NCI-H526 treated with DMSO at 0.1 percent for 48 hours (cell line): ENCODE measurements at regions not wholly inside any gene's neighbourhood (a gene's known extent, or its start where the extent isn't known, plus 50 kb on each side); places are given as distances from the start of the nearest gene placed in this dataset.
"Not testable (repeated sequence)": the region's sequence is repeated elsewhere in the genome, so short reads cannot be mapped to it uniquely, and the experiment has no call there.

Source experiments
- DNase-seq: peaks from one replicate; lab custom pipeline; 2025; lab: John Stamatoyannopoulos, UW

DNA sequence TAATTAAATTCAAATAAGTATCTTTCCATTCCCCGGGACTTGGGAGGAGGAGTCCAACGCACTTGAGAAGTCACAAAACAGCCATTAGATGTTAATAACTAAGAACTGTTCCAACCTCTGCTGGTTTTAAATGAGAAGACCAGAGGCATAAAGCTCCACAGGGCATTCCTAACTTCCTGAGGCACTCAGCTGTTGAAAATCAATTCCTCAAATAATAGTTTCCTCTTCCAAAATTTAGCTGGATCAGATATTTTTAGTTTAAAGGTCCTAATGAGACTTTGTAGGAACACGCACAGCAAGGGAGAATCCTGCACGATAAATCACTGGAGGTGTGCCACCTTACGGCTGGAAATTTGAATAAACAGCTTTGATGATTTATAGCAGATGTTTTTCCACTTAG is 504.3 kb upstream of the ZFP42 start:
- no peak for DNase-seq

DNA sequence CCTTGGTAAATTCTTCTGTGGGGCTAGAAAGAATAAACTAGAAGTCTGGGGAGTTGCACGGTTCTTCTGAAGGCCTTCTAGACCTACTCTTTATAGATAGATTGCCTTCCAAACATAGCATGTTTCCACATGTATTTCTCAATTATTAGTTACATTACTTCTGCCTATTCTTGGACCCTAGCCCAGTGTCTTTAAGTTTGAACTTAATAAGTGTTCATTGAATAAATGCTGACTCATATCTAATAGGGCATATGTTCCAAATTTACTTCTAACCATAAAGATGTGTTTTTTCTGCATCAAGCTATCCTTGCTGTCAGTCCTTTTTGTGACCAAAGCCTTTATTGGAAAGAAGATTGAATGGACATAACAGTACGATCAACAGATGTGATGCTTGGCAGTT is 503.6 kb upstream of the ZFP42 start:
- DNase-seq: no peak

DNA sequence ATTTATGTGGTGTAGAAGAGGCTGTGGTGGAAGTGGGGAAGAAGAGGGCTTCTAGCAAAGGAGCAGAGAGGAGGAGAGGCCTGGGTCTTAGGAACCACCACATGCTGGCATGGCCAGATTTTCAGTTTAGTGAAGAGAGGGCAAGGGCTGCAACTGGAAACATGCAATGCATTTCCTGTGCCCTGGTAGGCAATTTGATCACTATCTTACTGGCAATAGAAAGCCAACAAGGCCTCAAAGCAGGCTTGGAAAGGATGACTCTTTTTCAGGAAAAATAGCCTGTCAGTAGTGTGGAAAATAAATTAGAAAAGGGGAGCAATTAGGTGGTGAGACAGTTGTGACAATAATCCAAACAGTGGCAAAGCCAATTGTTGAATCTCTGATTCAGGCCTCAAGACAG is 501.9 kb upstream of the ZFP42 start:
- no peak for DNase-seq

DNA sequence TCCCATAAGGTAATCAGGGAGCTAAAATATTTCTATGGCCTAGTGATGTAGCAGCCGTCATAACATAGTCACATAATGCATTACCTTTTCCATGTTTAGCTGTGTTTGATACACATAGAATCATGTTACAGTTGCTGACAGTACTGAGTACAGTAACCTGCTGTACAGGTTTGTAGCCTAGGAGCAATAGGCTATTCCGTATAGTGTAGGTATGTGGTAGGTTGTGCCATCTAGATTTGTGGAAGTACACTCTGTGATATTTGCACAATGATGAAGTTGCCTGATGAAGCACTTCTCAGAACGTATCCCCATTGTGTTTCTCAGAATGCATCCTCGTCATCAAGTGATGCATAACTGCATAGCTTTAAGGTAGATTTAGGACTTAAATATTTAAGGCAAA is 495.6 kb upstream of the ZFP42 start:
- no peak for DNase-seq

DNA sequence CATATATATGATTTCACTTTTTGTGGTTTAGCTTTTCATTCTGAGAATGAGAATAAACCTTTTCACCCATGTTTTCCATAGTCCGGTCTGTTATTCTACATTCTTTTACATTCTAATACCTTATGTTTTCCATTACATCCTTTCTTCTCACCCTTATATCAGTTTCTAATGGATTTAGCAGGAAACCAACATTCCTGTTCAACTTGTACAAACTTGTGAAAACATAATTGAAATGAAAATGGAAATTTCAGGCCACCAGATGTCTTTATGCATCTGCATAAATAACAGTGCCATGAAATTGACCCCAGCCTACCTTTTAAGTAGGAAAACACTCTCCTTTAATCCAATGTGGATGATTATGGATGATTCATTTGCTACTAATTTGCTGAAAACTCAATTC is 494.8 kb upstream of the ZFP42 start:
- DNase-seq: no peak

DNA sequence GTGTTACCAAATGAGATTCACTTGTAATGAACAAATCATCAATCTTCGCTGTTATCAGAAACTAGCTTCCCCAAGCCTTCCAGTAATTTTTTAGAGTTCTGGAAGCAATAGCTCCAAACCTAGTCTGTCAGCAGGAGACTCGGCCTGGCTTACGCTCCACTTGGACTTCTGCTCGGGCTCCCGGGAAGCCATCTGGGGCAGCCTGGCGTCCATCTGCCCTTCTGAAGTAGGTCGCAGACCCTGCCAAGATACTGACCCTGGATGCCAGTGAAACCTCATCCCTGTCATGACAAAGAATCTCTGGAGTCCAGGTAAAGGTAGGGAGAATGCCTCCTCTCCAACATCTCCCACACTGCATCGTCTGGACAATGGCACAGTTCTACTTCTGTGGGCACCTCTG is 493.8 kb upstream of the ZFP42 start:
- no peak for DNase-seq

DNA sequence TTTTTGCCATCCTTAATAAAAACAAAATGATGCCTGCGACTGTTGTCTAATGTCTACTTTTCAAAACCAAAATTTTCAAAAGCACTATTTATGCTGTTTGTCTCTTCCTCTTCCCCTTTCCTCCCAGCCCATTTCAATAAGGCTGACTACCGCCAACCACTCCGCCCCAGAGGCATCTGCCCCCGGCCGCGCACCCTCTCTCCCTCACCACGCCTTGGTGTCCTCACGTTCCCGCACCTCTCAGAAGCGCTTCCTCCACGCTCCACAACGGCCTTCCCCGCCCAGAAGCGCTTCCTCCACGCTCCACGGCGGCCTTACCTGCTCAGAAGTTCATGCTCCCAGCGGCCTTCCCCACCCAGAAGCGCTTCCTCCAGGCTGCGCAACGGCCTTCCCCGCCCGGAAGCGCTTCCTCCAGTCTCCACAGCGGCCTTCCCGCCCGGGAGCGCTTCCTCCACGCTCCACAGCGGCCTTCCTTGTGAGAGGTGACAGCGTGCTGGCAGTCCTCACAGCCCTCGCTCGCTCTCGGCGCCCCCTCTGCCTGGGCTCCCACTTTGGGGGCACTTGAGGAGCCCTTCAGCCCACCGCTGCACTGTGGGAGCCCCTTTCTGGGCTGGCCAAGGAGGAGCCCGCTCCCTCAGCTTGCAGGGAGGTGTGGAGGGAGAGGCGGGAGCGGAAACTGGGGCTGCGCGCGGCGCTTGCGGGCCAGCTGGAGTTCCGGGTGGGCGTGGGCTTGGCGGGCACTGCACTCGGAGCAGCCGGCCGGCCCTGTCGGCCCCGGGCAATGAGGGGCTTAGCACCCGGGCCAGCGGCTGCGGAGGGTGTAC is 490.4 kb upstream of the ZFP42 start:
- DNase-seq: no peak

DNA sequence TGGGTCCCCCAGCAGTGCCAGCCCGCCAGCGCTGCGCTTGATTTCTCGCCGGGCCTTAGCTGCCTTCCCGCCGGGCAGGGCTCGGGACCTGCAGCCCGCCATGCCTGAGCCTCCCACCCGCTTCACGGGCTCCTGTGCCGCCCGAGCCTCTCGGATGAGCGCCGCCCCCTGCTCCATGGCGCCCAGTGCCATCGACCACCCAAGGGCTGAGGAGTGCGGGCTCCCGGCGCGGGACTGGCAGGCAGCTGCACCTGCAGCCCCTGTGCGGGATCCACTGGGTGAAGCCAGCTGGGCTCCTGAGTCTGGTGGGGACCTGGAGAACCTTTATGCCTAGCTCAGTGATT is 489.8 kb upstream of the ZFP42 start:
- not testable (repeated sequence) for DNase-seq

DNA sequence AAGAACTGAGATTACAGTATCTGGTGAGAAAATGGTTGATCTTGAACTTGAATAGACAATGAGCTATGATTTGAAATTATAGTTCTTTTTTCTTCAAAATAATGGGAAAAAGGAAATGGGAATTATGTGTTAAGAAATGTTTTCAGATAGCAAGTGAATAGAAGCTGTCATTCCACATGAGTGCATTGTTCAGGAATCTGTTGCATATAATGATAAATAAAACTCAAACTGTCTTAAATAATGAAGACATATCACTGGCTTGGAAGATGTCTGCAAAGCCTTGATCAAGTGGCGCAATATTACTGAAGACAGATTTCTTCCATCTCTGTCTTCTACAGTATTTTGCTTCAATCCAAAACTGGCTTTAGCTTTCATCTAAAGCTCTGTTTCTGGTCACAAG is 479.3 kb upstream of the ZFP42 start:
- no peak for DNase-seq

DNA sequence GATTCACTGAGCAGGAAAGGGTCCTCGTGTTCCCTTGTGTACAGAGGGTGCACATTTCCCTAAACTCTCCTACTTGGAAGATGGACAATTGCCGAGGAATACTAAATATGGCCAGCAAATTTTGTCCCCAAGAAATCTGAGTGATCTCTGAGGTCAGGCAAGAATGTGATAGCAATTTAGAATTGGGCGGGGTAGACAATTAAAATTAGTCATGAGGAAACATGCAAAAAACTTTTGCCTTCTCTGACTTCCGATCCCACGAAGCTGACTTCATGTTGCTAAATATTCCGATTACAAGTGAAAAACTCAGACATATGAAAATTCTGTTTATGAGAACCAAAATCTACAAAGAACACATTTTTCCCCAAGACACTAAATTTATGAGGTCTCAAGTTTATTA is 453.9 kb upstream of the ZFP42 start:
- DNase-seq: no peak

DNA sequence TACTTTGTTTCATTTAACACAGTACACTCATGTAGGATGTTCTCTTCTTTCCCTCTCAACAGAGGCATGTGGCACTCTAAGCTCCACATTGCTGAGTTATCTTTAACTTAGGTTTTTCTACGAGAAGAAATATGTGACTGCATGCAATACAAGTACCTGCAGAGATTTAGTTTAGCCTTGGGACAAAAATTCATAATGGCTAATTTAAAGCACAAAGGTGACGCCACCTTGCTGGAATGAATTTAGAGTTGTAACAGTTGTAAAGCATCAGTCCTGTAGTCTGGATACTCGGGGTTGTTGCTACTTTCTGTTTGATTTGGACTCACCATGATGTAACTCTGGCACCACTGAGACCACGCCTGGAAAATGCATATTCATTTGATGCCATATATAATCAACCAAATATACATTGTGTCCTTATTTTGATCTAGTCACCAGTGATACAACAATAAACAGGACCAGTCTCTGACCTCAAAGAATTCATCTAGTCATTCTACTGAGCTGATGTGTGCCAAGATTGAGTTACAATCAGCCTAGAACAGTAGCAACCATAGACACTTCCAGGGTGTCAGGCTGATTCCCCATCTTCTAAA is 451.0 kb upstream of the ZFP42 start:
- DNase-seq: no peak

DNA sequence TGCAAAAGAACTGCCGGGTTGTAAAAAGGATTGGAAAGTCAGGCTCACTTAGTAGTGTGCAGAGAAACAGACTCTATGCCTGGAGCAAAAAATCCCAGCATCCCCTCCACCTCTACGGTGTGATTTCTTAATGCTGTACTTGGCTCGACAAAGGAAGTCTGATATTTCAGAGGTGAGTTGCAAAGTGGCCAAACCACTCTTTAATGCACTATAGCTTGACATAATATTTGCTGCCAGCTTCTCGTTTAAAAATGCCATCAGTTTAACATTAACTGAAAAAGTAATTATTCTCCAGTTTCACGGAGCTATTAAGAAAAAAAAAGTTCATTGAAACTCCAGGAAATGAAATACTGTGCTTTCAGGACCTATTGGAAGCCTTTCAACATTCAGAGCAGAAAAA is 448.3 kb upstream of the ZFP42 start:
- no peak for DNase-seq

DNA sequence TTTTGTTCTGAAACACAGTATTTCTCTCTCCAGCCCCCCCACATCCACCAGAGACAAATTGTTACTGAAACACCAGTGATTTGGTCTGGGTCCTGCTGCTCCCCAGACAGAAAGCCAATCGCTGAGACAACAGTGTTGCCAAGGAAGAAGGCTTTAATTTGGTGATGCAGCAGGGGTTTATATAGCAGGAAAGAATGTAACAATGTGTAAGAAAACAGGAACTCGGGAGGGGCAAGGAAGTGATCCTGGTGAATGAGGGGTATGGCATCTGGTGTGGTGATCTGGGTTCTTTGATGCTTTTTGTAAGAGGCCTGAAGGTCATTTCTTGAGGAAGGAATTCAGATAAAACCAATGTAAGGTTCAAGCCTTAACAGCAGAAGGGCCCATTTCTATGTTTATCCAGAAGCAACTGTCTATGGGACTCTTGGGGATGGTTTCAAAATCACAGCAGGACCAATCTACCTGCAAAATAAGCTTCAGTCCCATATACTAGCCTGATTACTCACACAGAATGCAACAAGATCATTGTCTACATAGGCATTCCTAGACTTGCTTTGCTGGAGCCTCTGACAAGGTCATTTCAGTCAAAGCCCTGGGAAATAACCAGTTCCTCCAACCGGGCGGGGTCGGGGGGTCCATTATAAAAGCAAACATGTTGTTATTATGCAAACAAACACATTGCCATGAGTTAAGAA is 445.2 kb upstream of the ZFP42 start:
- DNase-seq: no peak

DNA sequence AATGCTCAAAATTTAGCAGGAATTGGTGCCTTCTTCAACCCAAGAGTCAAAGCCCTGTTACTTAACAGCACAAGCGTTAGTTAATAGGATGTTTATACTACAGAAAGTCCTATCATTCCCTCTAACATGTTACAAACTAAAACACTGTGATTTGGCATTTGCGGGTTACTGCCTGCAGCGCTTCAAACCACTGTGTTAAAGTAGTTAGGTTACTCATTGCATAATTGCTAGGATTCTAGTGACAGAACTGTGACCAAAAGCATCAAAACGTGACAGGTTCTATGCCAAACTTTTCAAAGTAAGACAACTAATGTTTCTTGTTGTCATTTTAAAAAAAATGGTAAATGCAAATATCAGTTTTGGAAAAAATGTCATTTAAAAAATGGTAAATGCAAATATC is 442.8 kb upstream of the ZFP42 start:
- no peak for DNase-seq

DNA sequence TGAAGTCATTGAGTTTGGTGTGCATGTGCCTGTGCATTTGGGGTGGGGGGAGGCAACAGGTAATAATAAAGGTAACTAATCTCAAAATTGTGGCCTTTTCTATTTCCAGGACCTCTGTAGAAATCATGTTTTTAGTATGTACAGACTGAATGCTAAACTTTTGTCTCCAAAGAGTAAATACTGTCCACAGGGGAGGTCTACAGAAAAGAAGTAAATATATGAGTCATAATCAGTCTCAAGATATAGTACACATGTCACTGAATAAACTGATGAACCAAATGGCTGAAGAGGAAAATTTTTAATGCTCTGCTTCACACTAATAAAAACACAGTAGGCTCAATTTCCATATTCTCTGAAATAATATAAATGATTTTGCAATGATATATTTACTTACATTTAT is 440.4 kb upstream of the ZFP42 start:
- DNase-seq: no peak

DNA sequence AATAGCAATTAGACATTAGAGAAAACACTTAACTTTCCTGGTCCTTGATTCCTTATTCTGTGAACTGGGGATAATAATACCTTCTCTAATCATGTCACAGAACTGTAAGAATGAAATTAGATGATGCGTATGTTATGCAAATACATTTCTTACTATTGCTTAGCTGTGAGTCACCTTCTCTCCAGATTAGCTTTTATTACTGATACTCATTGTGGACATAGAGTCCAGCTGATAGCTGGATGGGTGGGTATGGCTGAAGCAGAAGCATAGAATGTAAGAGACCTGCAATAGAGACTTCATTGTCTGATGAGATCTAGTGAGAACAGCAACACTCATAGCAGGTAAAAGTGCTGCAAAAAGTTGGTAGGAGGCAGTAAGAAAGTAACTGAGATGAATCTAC is 437.2 kb upstream of the ZFP42 start:
- no peak for DNase-seq

DNA sequence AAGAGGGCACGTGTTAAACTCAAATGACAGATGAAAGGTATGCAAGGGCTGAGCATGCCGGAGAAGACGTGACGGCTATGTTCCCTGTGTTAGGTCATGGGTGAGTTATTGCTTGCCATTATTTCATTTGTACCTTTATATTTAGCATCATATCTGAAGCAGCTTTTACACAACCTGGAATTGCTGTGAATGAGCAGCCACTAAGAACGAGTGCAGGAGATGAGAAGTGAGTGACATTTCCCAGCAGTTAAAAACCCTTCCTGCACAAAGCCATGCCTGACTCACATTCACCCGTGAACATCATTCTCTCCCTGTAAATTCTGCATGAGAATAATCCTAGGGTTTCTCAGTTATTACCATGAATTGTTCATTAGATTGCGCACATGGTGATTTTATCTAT is 433.2 kb upstream of the ZFP42 start:
- DNase-seq: no peak

DNA sequence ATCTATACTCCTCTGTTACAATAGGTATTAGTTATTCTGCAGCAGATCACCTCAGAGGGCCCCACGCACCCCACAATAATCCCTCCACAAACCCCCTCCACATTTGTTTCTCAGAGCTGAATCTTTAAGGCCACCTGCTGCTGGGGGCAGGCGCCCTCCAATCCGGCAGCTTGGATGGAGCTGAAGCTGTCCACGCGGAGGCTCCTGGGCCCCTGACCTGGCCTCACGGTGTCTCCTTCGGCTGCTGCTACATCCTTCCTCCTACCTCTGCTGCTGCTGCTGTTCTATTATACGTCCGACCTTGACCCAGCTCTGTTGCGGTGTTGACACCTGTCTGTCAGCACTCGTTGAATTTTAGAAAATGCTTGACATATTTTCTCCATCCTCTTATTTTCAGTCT is 430.2 kb upstream of the ZFP42 start:
- peak; percentile 20 for DNase-seq

DNA sequence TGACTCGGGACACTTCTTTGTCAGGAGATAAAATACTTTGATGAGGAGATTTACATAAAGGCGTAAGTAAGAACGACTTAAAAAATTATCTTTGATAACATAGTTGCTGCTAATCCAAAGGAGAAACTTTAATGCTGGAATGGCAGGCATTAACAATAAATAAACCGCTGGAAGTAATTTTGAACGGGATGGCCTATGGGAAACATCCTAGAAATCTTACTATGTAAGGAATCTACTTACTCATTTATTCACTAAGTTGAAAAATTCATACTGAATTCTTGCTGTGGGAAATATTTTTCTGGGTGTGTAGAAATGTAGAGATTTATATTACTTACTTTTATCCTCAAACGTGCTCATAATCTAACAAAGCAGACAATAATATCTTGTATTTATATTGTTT is 425.7 kb upstream of the ZFP42 start:
- DNase-seq: no peak

DNA sequence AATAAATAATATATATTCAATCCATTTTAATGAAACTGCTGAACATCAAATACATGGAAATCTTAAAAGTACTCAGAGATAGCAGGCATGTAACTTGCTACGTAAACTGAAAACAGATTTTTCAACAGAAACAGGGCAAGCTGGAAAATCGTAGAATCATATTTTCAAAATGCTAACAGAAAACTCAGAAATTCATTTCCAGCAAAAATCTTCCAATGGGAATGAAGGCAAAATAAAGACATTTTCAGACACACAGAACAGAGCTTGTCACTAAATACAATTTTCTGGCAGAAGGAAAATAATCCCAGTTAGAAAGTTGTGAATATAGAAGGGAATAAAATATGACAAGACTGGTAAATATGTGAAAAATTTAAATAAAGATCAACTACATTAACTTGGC is 419.9 kb upstream of the ZFP42 start:
- no peak for DNase-seq

DNA sequence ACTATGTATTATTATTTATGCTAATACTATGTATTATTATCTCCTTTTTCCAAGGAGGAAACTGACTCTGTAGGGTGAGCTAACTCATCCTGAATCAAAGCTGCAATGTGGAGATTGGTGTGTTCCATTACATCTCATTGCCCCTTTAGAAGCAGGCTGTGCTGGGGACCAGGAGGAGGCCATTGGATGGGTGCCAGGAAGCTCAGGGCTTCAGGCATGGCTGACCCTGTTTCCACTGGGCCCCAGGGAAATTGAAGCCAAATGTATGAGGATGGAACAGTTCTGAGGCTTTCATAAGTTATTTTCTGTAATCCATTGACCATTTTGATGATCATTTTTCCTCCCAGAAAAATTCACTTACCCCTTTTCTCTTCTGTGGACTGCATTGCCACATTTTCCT is 418.8 kb upstream of the ZFP42 start:
- DNase-seq: no peak

DNA sequence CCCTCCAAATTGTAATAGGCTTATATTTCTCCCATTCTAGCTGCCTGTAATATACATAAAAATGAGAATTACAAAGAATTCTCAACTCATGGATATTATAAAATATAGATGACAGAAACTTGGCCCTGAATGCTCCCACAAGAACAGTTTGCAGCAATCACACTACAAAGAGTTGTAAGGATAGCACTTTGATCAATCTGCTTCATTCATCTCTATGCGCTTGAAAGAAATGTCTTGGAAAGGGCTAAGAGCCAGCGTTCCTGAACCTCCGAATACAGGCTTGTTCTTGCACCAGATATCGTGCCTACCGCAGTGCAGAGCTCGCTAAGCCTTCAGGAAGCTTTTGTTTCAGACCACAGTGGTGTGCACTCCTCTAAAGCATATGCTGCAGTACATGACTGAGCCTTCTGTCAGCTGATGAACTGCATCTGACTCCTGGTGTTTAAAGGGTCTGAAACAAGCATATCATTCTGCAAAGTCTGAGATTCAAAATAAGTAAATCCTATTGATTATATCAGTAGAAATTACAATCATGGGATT is 417.6 kb upstream of the ZFP42 start:
- DNase-seq: no peak

DNA sequence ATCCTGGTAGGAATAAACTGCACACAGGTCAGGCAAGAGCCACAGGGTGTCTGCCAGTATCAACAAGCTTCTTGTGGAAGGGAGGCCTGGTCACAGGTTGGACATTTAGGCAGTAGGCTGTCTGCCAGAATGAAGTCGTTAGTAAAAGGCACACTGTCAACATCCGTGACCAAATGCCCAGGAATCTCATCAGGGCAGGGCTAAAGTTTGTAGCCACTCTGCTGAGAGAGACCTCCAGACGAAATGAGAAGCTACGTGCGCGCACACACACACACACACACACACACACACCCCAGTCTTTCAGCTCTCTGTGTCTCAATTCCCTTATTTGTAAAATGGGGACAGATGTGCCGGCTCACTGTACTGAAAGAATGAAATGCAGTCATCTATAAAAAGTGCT is 408.7 kb upstream of the ZFP42 start:
- no peak for DNase-seq
